ENCODE measurements at regions not wholly inside any gene's neighbourhood (a gene's known extent, or its start where the extent isn't known, plus 50 kb on each side); places are given as distances from the start of the nearest gene placed in this dataset.

DNA sequence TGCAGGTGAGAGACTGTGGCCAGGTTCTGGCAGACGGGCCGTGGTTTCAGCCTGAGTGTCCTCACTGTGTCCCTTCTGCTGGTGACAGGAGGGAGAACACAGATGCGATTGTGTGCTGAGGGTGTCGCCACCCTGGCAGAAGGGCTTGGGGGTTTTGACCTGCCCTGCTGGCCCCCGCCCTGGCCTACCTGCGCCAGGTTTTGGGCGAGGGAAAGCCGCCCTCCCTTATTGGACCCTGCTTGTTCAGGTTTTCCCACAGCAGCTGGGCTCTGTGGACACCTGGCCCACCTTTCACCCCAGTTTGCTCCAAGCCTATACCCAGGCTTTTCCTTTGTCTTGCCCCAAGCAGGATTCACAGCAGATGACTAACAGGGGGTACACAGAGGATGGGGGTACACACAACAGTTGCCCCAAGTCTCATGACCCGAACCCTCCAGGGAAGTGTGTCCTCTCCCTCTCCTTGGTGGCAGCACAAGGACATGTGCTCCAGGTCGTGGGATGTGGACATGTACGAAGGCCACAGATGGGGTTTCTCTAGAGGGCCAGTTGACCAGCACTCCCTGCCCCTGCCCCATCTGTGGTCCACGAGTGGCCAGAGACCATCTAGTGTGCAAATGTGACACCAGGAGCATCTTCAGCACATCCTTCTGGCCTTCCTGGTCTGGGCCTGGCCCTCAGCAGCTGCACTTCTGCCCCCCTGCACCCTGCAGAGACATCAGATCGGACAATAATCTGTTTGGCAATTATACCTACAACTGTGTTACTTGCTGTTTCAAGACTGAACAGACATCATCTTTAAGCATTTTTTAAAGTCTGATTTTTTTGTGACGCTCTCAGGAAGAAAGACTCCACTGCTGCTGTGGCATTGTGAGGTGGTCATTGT lies 265.8 kb upstream of the IRX4 start:
- Histone ChIP-seq H3K4me1 (no peaks in the 10 kb centered on the region), H3K9me3 (peaks cover 10% of the 10 kb centered on the region; the same call in 1 of the 2 replicates), H3K4me3 (no peak overlapping the region), H4K20me1 (no peaks in the 10 kb centered on the region), H3K9ac (no peak overlapping the region), H3K27ac (no peak overlapping the region), H3K36me3 (no peaks in the 10 kb centered on the region), H3K27me3 (peaks cover 34% of the 10 kb centered on the region), H3K4me2 (no peak overlapping the region)
- no peak for TF ChIP-seq Cebpa-rat (IDR thresholded peaks at IDR 0.05)

DNA sequence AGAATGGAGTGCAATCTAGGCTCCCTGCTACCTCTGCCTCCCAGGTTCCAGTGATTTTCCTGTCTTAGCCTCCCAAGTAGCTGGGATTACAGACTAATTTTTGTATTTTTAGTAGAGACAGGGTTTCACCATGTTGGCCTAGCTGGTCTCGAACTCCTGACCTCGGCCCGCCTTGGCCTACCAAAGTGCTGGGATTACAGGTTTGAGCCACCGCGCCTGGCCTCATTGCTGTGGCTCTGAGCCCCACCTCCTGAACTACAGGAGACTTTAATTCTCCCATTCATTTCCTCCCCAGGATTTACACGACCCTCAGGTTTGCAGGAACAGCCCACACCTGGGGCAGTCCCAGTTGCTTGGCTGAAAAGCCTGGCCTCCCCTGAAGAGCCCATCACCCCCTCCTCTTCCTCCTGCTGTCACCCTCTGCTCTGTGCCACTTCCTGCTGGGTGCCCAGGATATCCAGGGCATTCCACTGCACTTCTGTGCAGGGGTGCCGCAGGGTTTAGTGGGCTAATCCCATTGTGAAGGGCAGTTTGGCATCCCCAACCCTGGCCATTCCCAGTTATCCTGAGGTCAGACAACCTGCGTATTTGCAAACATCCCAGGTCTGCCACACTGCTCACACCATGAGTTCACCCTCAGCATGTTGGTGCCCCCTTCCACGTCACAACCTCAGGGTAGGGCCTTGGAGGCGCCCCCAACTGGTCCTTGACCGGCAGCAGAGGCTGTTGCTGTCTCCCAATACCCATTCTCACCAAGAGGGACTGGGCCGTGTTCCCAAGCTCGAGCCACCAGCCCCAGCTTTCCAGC lies 265.0 kb upstream of the IRX4 start:
- no peak overlapping the region for H3K4me2 ChIP-seq
- H3K9ac ChIP-seq = no peak overlapping the region
- no peak overlapping the region for H3K27ac ChIP-seq
- no peaks in the 10 kb centered on the region for H3K36me3 ChIP-seq
- no peaks in the 10 kb centered on the region for H4K20me1 ChIP-seq
- H3K27me3 ChIP-seq = peaks cover 34% of the 10 kb centered on the region
- peaks cover 10% of the 10 kb centered on the region; the same call in 1 of the 2 replicates for H3K9me3 ChIP-seq
- TF ChIP-seq Cebpa-rat (IDR thresholded peaks at IDR 0.05) = no peak
- H3K4me3 ChIP-seq = no peak overlapping the region
- no peaks in the 10 kb centered on the region for H3K4me1 ChIP-seq

DNA sequence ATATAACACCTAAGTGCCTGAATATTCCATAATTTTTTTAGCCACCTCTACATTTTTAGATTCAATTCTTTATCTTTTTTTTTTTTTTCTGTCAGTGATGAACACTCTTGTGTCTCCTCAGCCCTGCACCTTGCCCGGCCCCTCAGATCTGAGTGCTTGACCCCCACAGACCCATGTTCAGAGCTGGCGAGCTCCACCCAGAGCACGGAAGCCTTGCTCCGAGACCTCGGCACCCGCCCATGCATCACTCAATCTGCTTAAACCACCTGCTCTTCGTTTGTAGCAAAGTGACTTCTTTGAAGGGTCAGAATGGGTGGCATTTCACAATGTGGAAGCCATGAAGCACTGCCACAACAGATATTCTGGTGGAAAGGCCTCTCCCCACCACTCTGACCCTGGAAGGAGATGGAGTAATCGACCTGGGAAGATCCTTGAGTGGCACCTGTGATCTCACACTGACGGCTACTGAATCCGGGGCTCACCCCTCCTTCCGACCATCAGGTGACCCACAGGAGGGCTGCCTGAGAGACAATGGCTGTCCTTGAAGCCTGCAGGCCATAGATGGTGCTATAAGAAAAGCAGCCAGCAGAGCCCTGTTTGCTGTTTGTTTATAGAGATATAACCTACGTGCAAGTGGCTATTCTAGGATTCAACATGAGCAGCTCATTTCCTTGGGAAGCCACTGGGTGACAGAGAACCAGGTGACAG lies 261.1 kb upstream of the IRX4 start:
- TF ChIP-seq Cebpa-rat (IDR thresholded peaks at IDR 0.05) = no peak
- Histone ChIP-seq H3K9me3 (peaks cover 10% of the 10 kb centered on the region; the same call in 1 of the 2 replicates), H3K27me3 (peaks cover 34% of the 10 kb centered on the region), H4K20me1 (no peaks in the 10 kb centered on the region), H3K4me2 (no peak overlapping the region), H3K4me1 (no peaks in the 10 kb centered on the region), H3K4me3 (no peak overlapping the region), H3K27ac (no peak overlapping the region), H3K36me3 (no peaks in the 10 kb centered on the region), H3K9ac (no peak overlapping the region)

DNA sequence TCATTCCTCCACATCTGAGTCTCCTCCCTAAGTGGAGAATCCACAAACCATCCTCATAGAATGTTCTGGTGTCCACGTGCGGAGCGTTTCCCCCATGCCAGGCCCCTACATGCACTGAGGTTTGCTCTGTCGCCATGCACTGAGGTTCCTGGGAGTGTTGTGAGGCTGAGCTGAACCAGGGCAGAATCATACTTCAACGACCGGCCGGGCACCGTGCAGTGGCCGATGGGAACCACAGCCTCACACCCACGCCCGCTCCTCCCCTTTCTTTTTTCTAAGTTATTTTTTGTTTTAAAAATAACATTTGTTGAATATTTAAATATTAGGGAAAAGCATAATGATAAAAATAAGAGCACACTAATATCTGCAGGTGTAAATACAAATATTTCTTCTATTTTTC lies 260.4 kb upstream of the IRX4 start:
- H3K36me3 ChIP-seq = no peaks in the 10 kb centered on the region
- H3K4me1 ChIP-seq = no peaks in the 10 kb centered on the region
- no peak overlapping the region for H3K27ac ChIP-seq
- peaks cover 34% of the 10 kb centered on the region for H3K27me3 ChIP-seq
- no peaks in the 10 kb centered on the region for H4K20me1 ChIP-seq
- no peak overlapping the region for H3K4me3 ChIP-seq
- no peak for TF ChIP-seq Cebpa-rat (IDR thresholded peaks at IDR 0.05)
- no peak overlapping the region for H3K9ac ChIP-seq
- peaks cover 10% of the 10 kb centered on the region; the same call in 1 of the 2 replicates for H3K9me3 ChIP-seq
- no peak overlapping the region for H3K4me2 ChIP-seq

DNA sequence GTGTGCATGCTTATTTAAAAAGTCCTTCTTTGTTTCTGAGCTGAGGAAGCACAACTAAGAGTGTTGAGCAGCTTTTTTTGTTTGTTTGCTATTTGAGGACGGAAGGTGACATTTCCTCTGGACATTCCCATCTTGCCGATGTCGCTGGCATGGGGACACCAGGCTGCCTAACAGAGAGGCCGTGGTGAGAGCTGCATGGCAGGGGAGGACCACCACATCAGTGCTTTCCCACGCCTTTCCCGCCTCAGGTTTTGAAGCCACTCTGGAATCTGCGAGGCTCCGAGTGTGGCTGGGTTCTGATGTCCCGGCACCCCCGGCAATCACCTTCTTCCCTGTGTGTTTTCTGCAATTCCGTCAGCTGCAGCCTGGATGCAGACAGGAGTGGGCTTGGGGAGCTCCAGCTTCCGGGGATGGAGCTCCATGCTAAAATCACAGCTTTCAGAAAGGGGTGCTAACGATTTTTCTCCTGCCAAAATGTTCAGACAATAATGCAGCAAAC lies 259.8 kb upstream of the IRX4 start:
- Histone ChIP-seq H3K4me2 (no peak overlapping the region), H4K20me1 (no peaks in the 10 kb centered on the region)

DNA sequence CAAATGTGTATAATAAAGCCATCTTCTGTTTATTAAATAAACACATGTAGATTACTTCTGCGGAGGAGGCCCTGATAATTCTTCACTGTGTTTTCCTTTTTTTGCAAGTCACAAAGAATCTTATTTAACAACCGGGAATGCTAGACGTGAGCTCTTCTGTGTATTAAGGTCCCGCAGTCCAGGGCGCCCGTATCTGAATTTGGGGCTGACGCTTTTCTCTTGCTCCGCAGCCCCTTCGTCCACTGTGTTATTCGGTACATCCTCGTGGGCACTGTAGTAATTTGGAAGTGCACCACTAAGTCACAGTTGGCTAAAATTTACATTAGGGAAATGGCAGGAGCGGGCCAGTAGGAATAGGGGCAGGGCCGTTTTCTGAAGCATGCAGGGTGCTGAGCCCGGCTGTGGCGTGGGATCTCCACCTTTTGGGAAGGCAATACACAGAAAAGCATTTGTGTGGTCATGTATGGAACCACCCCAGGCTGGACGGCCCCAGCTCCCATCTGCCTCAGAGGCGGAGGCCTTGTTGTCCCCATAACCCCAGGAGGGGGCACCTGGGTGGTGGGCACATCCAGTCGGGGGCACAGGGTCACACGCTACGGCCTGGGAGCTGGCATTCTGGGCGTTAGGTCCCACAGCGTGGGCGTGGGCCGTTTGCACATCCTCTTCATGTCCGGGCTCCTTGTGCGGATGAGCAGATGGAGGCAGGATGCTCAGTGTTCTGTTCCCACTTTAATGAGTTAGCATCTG lies 258.7 kb upstream of the IRX4 start:
- peaks cover 10% of the 10 kb centered on the region; the same call in 1 of the 2 replicates for H3K9me3 ChIP-seq
- no peaks in the 10 kb centered on the region for H3K36me3 ChIP-seq
- no peak overlapping the region for H3K4me3 ChIP-seq
- no peak overlapping the region for H3K4me2 ChIP-seq
- peaks cover 25% of the 10 kb centered on the region for H3K27me3 ChIP-seq
- no peak for TF ChIP-seq Cebpa-rat (IDR thresholded peaks at IDR 0.05)
- no peak overlapping the region for H3K27ac ChIP-seq
- H3K4me1 ChIP-seq = no peaks in the 10 kb centered on the region
- H3K9ac ChIP-seq = no peak overlapping the region
- no peaks in the 10 kb centered on the region for H4K20me1 ChIP-seq

More for the DNA sequence above, 259.8 kb upstream of the IRX4 start:
- H3K9ac ChIP-seq = no peak overlapping the region
- no peaks in the 10 kb centered on the region for H3K4me1 ChIP-seq
- peaks cover 10% of the 10 kb centered on the region; the same call in 1 of the 2 replicates for H3K9me3 ChIP-seq
- H3K4me3 ChIP-seq = no peak overlapping the region
- H3K36me3 ChIP-seq = no peaks in the 10 kb centered on the region
- peaks cover 34% of the 10 kb centered on the region for H3K27me3 ChIP-seq
- H3K27ac ChIP-seq = no peak overlapping the region
- no peak for TF ChIP-seq Cebpa-rat (IDR thresholded peaks at IDR 0.05)

DNA sequence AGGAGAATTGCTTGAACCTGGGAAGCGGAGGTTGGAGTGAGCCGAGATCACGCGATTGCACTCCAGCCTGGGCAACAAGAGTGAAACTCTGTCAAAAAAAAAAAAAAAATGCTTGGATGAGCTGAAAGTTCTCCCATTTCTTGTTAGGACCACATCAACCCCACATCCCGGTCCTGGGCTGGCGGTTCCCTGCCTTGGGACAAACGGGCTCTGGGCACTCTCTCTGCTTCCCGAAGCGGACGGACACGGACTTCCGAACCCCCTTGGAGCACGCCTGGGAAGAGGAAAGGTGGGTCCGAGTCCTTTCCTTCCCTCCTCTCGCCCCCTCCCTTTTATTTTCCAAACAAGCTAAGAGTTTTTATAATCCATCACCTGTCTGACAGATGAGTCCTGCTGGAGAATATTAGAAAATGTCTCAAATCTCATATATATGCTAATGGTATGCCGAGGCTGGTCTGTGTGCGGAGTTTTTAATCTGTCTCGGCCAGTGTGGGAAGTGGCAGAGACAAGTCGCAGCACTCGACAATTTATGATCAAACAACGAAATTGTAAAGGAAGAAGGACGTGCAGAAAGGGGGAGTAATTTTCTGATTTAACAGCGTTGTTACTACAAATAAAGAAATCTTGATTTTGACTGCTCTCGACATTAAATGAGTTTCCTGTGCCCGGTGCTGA lies 257.9 kb upstream of the IRX4 start:
- peaks cover 17% of the 10 kb centered on the region for H3K27me3 ChIP-seq
- H3K4me1 ChIP-seq = no peaks in the 10 kb centered on the region
- no peak overlapping the region for H3K4me2 ChIP-seq
- H4K20me1 ChIP-seq = no peaks in the 10 kb centered on the region
- no peak overlapping the region for H3K4me3 ChIP-seq
- TF ChIP-seq Cebpa-rat (IDR thresholded peaks at IDR 0.05) = no peak
- peaks cover 5% of the 10 kb centered on the region; the same call in 1 of the 2 replicates for H3K9me3 ChIP-seq
- H3K36me3 ChIP-seq = no peaks in the 10 kb centered on the region
- H3K9ac ChIP-seq = no peak overlapping the region
- H3K27ac ChIP-seq = no peak overlapping the region

DNA sequence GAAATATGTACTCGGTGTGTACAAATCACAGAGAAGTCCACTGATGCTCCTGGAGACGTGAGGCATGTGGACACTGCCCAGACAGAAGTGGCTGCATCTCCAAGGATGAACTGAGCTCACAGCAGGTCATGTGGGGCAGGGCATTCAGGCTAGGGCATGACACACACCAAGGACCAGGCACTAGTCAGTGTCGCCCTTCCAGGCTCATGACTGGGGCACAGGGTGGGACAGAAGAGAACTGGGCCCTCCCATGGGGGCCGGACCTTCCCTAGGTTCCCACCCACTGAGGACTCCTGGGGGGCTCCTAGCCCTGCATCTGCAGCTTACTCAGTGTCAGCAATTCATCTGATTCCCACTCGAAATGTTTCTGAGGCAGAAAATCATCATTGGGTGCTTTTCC lies 256.8 kb upstream of the IRX4 start:
- H3K27me3 ChIP-seq = peaks cover 6% of the 10 kb centered on the region; the same call in 1 of the 2 replicates

More for the DNA sequence above, 256.8 kb upstream of the IRX4 start:
- Histone ChIP-seq H3K4me2 (no peak overlapping the region), H3K36me3 (no peaks in the 10 kb centered on the region), H3K4me3 (no peak overlapping the region), H4K20me1 (no peaks in the 10 kb centered on the region), H3K9me3 (no peaks in the 10 kb centered on the region), H3K4me1 (peaks cover 10% of the 10 kb centered on the region; the same call in 1 of the 2 replicates), H3K27ac (no peak overlapping the region), H3K9ac (no peak overlapping the region)
- TF ChIP-seq Cebpa-rat (IDR thresholded peaks at IDR 0.05) = no peak
